Ovary (tissue), 7 donors: ENCODE measurements at regions not wholly inside any gene's neighbourhood (a gene's known extent, or its start where the extent isn't known, plus 50 kb on each side); places are given as distances from the start of the nearest gene placed in this dataset.
"Not testable (repeated sequence)": the region's sequence is repeated elsewhere in the genome, so short reads cannot be mapped to it uniquely, and the experiment has no call there.

Experiments
- DNase-seq, 5 donors: peaks; one replicate each; pipeline ENCODE4 v3.0.0-alpha.2; 2019 to 2020
- H3K27ac ChIP-seq, 2 donors: fragments of 200-600 bp; one replicate each; pipeline versions ENCODE4 v1.5.1 to v1.8.0; 2019 to 2022
- H3K27me3 ChIP-seq: fragments of 200-600 bp; one replicate; pipeline ENCODE4 v1.8.0; 2022
- H3K36me3 ChIP-seq: fragments of 200-600 bp; sonication (generic); one replicate; pipeline ENCODE4 v1.5.1; 2019
- H3K4me1 ChIP-seq: one replicate; pipeline ENCODE4 v1.8.1; 2013; ENCODE audit warnings: mild to moderate bottlenecking, moderate library complexity; ENCODE audit not compliant: insufficient read depth
- H3K4me3 ChIP-seq: fragments of 200-600 bp; sonication (generic); one replicate; pipeline ENCODE4 v1.5.1; 2017
- H3K9me3 ChIP-seq, 2 donors: fragments of 200-600 bp in 1 of 2; sonication (generic) in 1 of 2; one replicate each; pipeline versions ENCODE4 v1.5.1 to v1.8.1; 2013 to 2019; ENCODE audit warnings: mild to moderate bottlenecking in 1 of 2, moderate library complexity in 1 of 2
- EP300 ChIP-seq: sonication (generic); formaldehyde crosslinking; IDR thresholded peaks from one replicate; pipeline ENCODE4 v1.6.1; 2017; ENCODE audit warnings: antibody characterized with exemption
- POLR2A ChIP-seq: fragments of 450-650 bp; IDR thresholded peaks from one replicate; pipeline ENCODE4 v1.6.1; 2017; ENCODE audit warnings: antibody characterized with exemption, mild to moderate bottlenecking, moderate library complexity
- WGBS, 3 donors: extraction: QIAGEN DNeasy Blood & Tissue Kit in 1 of 3; methylation state at CpG; one replicate each; pipeline versions ENCODE4 v1.1.5 to v1.1.7; 2013 to 2017; 5-methylcytosine and 5-hydroxymethylcytosine counted together
- intact Hi-C, 4 donors: fragments of 100-400 bp; cut with DNase I; formaldehyde crosslinking; loops; one replicate each; pipeline versions ENCODE4 v1.11.0 to v1.15.1; 2022 to 2023
- TF ChIP-seq, protein P1 (sequence below), 3 donors: fragments of 450-650 bp in 2 of 3; fragments of 200-600 bp in 1 of 3; IDR thresholded peaks; one replicate each; pipeline versions ENCODE4 v1.5.1 to v1.8.0; 2016 to 2022; ENCODE audit warnings: antibody characterized with exemption in 3 of 3, mild to moderate bottlenecking in 1 of 3
- donor health status: DM: no; HTN: no; CAD: no; lungs with moderate emphysema.
- donor health status: DM: no; HTN: no; CAD: no.
- donor health status: Bipolar disorder and iron deficiency.
- donor health status: DM: no; HTN: no; CAD: no.
- donor health status: DM: yes; HTN: yes; CAD: no.

DNA sequence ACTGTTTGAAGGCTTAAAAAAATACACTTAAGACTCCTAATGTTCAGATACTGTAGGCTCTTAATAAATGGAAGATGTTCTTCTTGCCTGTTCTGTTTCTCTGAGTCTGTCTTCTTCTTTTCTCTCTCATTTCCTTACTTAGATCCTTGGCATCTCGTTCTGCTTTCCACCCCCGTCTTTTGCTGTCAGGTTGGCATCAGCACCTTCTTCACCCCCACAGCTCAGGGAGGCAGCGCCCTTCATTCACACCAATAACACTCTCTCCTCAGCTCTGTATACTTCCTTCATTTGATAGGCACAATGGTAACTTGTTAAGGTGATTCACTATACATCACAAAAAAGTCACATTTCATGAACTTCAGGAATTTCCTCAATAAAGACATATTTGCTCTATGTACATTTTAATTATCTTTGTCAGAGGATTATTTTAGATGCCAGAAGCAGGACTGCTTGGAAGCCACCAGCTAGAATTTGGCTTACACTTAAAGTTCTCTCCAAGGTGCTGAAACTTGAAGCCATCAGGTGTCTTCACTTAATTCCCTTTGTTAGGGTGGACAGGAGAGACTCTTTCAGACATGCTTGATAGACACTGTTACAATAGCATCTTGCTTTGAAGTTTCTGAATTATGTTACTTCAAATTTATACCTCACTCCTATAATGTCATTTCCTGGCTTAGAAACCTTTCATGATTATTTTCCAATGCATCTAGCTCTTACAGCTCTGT is 670.1 kb upstream of the C16orf82 start:
- H3K4me1 ChIP-seq = no peaks in the 10 kb centered on the region
- H3K9me3 ChIP-seq = no peaks in the 10 kb centered on the region
- DNase-seq = no peak
- H3K4me3 ChIP-seq = no peak overlapping the region
- TF ChIP-seq, protein P1, sequence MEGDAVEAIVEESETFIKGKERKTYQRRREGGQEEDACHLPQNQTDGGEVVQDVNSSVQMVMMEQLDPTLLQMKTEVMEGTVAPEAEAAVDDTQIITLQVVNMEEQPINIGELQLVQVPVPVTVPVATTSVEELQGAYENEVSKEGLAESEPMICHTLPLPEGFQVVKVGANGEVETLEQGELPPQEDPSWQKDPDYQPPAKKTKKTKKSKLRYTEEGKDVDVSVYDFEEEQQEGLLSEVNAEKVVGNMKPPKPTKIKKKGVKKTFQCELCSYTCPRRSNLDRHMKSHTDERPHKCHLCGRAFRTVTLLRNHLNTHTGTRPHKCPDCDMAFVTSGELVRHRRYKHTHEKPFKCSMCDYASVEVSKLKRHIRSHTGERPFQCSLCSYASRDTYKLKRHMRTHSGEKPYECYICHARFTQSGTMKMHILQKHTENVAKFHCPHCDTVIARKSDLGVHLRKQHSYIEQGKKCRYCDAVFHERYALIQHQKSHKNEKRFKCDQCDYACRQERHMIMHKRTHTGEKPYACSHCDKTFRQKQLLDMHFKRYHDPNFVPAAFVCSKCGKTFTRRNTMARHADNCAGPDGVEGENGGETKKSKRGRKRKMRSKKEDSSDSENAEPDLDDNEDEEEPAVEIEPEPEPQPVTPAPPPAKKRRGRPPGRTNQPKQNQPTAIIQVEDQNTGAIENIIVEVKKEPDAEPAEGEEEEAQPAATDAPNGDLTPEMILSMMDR (IDR thresholded peaks at IDR 0.05) = no peak
- no peak for TF ChIP-seq EP300
- TF ChIP-seq POLR2A = no peak
- intact Hi-C loops = no loop called here
- H3K27me3 ChIP-seq = no peaks in the 10 kb centered on the region
- no peaks in the 10 kb centered on the region for H3K36me3 ChIP-seq
- WGBS, 3 donors = 42 to 61% (median 47%) methylated on average over 3 of the region's 3 CpGs
- no peak overlapping the region for H3K27ac ChIP-seq

DNA sequence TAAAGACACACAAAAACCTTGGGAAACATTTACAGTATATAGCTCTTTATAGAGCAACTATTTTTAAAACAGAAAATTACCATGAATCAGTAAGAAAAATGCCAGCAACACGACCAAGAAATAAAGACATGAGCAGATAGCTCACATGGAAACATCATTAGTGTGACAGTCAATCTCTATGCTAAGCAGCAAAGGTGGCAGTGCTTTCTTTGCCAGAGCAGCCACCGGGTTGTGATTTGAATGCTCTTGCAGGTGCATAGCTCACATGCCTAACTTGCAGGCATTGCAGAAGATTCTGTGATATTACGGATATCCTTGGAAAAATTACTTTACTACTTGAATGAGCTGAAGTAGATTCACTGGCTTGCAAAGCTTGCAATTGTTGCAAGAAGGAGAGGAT is 652.9 kb upstream of the C16orf82 start:
- TF ChIP-seq, protein P1 (IDR thresholded peaks at IDR 0.05) = no peak
- TF ChIP-seq EP300 = no peak
- TF ChIP-seq POLR2A = no peak
- DNase-seq = no peak
- H3K9me3 ChIP-seq = no peaks in the 10 kb centered on the region
- no peaks in the 10 kb centered on the region for H3K27me3 ChIP-seq
- intact Hi-C loops = no loop called here
- H3K4me3 ChIP-seq = no peak overlapping the region
- H3K36me3 ChIP-seq = no peaks in the 10 kb centered on the region
- H3K27ac ChIP-seq = no peak overlapping the region
- H3K4me1 ChIP-seq = no peaks in the 10 kb centered on the region
- WGBS, 3 donors = 52 to 63% (median 60%) methylated on average over 3 of the region's 3 CpGs

DNA sequence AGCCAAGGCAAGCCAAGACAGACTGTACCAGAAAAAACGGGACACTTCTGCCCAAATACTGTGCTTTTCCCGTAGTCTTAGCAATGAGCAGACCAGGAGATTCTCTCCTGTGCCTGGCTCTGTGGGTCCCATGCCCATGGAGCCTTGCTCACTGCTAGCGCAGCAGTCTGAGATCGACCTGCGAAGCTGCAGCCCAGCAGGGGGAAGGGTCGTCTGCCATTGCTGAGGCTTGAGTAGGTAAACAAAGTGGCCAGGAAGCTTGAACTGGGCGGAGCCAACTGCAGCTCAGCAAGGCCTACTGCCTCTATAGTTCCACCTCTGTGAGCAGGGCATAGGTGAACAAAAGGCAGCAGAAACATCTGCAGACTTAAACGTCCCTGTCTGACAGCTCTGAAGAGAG is 647.3 kb upstream of the C16orf82 start:
- H3K27me3 ChIP-seq, H3K9me3 ChIP-seq, DNase-seq, H3K27ac ChIP-seq, H3K4me3 ChIP-seq, H3K4me1 ChIP-seq, H3K36me3 ChIP-seq, intact Hi-C loops: not testable (repeated sequence)
- 55 to 61% (median 59%) methylated on average over 8 of the region's 8 CpGs for WGBS, 3 donors

DNA sequence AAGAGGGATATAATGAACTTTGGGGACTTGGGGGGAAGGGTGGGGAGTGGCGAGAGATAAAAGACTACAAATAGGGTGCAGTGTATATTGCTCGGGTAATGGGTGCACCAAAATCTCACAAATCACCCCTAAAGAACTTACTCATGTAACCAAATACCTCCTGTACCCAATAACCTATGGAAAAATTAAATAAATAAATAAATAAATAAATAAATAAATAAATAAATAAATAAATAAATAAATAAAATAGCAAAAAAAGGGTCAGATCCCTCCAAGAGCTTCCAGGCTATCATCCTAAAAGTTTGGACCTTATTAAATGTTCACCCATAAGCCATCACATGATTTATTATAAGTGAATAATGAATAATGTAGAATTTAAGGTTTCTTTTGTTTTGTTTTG is 636.1 kb upstream of the C16orf82 start:
- no peak for DNase-seq
- no peaks in the 10 kb centered on the region for H3K27me3 ChIP-seq
- no peak overlapping the region for H3K4me3 ChIP-seq
- WGBS, 3 donors = 82 to 86% (median 84%) methylated on average over 2 of the region's 2 CpGs
- intact Hi-C loops = no loop called here
- H3K27ac ChIP-seq = no peak overlapping the region
- no peaks in the 10 kb centered on the region for H3K9me3 ChIP-seq
- no peak for TF ChIP-seq EP300
- TF ChIP-seq POLR2A = no peak
- TF ChIP-seq, protein P1 (IDR thresholded peaks at IDR 0.05) = no peak
- no peaks in the 10 kb centered on the region for H3K4me1 ChIP-seq
- no peaks in the 10 kb centered on the region for H3K36me3 ChIP-seq

DNA sequence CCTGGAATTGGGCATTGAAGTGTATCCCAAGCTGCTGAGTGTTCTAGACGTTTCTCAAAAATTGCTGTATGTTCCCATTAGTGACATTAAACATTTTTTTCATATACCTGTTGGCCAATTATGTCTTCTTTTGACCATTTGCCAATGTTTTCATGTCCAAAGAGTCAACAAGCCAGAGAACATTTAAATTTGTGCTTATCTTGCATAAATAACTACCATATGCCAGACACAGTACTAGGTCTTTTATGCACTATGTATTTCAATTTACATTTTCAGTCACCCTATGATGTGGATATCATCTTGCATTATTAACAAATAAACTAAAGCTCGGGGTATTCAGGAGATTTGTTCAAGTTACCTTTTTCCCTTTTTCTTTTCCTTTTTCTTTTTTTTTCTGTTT is 632.9 kb upstream of the C16orf82 start:
- no peak overlapping the region for H3K27ac ChIP-seq
- intact Hi-C loops = no loop called here
- WGBS, 3 donors = 48 to 62% (median 51%) methylated on average over 2 of the region's 2 CpGs
- DNase-seq = no peak
- H3K36me3 ChIP-seq = no peaks in the 10 kb centered on the region
- no peak overlapping the region for H3K4me3 ChIP-seq
- H3K9me3 ChIP-seq = no peaks in the 10 kb centered on the region
- TF ChIP-seq, protein P1 (IDR thresholded peaks at IDR 0.05) = no peak
- TF ChIP-seq POLR2A (no peak), EP300 (no peak)
- no peaks in the 10 kb centered on the region for H3K27me3 ChIP-seq
- H3K4me1 ChIP-seq = no peaks in the 10 kb centered on the region
